Vagina (tissue), 2 donors: ENCODE measurements at regions not wholly inside any gene's neighbourhood (a gene's known extent, or its start where the extent isn't known, plus 50 kb on each side); places are given as distances from the start of the nearest gene placed in this dataset.

Experiments
- CTCF ChIP-seq, 3 experiments: fragments of 450-650 bp in 2 of 3; fragments of 200-600 bp in 1 of 3; sonication (generic) in 1 of 3; IDR thresholded peaks; one replicate each; pipeline ENCODE4 v1.5.1; 2017 to 2019; ENCODE audit warnings: antibody characterized with exemption in 3 of 3, mild to moderate bottlenecking in 2 of 3, moderate library complexity in 2 of 3
- POLR2A ChIP-seq, 2 donors: fragments of 450-650 bp; IDR thresholded peaks; one replicate each; pipeline ENCODE4 v1.6.1; 2017; ENCODE audit warnings: antibody characterized with exemption in 2 of 2, mild to moderate bottlenecking in 2 of 2, moderate library complexity in 2 of 2
- POLR2AphosphoS5 ChIP-seq, 2 donors: sonication (generic); formaldehyde crosslinking; IDR thresholded peaks; one replicate each; pipeline ENCODE4 v1.9.0; 2017; ENCODE audit warnings: antibody characterized with exemption in 2 of 2, mild to moderate bottlenecking in 2 of 2, low read depth in 1 of 2; ENCODE audit not compliant: insufficient read depth in 1 of 2

DNA sequence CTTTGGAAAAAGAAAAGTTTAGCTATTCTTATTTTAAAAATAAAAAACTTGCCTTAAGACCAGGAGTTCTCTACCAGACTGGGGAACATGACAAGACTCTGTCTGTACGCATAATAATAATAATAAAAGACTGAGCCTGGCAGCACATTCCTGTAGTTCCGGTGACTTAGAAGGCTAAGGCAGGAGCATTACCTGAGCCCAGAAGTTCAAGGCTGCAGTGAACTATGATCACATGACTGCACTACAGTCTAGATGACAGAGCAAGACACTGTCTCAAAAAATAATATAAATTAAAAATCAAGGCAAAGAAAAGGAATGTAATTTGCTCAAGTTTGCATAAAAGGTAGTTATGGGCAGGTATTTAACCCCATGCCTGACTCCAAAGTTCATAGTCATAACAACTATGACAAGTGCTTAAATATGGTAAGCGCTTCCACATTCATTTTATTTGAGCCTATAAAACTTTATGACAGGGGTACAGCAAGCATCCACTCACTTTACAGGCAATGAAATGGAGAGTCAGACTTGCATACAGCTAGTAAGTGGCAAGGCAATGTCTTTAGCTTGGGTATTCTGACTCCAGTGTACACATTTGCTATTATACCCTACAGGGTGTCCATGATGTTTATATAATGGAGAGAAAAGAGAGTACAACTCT lies 1567.8 kb upstream of the PIK3C3 start:
- TF ChIP-seq POLR2A (IDR thresholded peaks at IDR 0.05) (no peak), CTCF (IDR thresholded peaks at IDR 0.05) (no peak), POLR2AphosphoS5 (IDR thresholded peaks at IDR 0.05; ENCODE audit: insufficient read depth in 1 of 2, low read depth in 1 of 2) (no peak)
